NCI-H510A treated with DMSO at 0.1 percent for 48 hours (cell line): ENCODE measurements at regions not wholly inside any gene's neighbourhood (a gene's known extent, or its start where the extent isn't known, plus 50 kb on each side); places are given as distances from the start of the nearest gene placed in this dataset.

Source experiments
- DNase-seq: peaks from one replicate; lab custom pipeline; 2025; lab: John Stamatoyannopoulos, UW

GRCh38 chr11:70521475-70522308 is 123.4 kb downstream of the CTTN start:
- no peak for DNase-seq

DNA sequence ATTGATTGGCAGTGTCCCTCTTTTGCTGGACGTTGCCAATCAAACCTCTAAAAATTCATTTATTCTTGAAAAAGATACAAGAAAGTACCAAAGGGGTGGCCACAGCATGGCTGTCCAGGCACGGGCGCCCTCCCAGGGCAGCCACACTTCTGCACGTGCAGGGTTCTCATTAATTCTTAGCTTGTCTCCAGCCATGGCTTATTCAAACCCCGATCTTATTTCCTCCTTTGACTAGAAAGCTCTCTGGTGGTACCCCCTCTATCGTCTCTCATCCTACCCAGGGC is 123.9 kb downstream of the CTTN start:
- DNase-seq: no peak

GRCh38 chr11:70522593-70523311 is 124.4 kb downstream of the CTTN start:
- DNase-seq: peak; percentile 65

GRCh38 chr11:70523384-70524095 is 125.2 kb downstream of the CTTN start:
- no peak for DNase-seq

DNA sequence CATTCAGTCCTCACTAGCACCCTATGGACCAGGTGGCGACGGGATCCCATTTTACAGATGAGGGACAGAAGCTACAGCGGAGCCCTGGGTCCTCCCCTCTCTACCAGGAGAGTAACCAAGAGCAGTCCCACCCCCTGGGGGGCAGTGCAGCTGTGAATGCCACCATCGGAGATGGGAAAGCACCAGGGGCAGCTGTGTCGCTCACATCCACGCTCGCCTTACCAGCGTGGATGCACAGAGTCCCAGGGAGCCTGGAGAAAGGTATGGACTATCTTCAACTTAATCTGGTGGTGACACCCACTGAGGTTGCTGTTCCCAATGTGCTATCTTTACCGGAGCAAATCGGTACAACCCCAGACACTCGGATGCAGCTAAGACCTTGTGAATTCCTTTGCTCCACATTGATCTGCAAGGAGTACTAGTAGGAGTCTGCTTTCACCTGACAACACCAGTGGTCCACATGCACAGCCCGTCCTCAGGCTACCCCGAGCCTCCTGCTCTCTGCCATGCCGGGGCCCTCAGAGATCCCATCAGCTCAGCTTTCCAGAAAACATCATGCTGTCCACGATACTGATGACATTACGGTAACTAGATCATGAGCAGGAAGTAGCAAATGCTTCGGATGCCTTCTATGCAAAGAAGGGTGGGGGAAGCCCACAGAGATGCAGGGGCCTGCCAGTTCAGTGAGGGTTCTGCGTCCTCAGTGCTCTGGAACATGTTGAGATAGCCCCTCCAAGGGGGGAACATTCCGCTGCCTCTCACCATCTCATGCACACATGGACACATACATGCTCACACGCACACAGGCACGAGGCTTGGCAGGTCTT is 126.0 kb downstream of the CTTN start:
- no peak for DNase-seq

- peak; percentile 81 for DNase-seq
Measured at GRCh38 chr11:70525006-70525405, 126.7 kb downstream of the CTTN start.

DNA sequence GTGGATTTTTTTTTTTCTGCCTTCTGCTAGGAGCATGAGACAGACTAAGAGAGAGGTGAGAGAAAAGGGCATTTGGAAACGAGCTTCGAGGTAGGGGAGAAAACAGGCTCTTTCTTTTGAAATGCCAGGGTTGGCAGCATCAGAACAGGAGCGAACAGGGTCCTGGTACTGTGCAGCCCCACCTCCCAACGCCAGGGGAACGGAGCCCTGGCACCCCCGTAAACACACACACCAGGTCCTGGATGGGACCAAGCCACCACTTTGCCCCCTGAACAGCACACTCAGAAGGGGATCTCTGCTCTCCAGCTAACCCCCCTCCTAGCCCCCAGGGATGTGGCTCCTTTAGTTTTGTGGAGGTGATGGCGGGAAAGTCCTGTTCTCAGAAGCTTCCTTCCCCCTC is 127.1 kb downstream of the CTTN start:
- no peak for DNase-seq

DNA sequence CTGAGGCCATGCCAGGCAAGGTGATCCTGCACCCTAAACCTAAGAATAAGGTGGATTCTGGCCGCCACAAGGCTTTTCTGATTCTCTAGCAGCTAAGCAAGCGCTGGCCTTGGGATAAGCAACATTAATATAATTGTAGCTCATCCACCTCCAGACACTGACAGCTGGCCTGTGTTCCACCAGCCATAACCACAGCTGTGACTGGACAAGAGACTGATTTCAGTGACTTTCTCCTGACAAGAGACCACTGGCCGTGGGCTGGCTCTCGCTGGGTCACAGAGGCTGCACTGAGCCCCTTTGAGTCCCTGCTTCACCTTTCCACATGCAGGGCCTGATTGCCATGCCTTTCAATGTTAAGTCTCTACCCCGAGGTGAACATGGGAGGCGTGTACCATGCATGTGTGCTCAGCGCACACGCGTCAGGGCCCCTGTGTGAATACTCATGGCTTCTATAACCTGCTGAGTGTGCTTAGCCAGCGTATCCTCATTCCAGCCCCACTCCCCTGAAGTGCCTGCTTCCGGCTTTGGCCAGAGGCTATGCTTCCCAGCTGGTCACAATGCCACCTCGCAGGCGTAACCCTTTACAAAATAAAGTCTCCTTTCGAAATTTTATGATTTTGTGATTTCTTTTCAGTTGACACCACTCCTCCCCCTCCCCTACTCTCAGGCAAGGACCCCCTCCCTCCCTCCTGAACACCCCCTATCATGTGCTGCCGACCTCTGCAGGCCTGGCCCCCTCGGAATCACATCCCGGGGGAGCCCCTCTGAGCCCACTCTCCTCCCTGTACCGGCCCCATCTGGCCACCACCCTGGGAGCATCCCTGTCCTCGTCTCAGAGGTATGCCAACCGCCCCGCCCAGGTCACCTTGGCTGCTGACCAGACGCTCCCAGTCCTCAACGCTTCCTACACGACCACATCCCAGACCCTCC is 128.1 kb downstream of the CTTN start:
- DNase-seq: peak; percentile 65

- no peak for DNase-seq
Measured at GRCh38 chr11:70527046-70527395, 128.7 kb downstream of the CTTN start.

GRCh38 chr11:70527429-70528045 is 129.2 kb downstream of the CTTN start:
- peak; percentile 45 for DNase-seq

GRCh38 chr11:70528046-70528793 is 129.9 kb downstream of the CTTN start:
- no peak for DNase-seq

DNA sequence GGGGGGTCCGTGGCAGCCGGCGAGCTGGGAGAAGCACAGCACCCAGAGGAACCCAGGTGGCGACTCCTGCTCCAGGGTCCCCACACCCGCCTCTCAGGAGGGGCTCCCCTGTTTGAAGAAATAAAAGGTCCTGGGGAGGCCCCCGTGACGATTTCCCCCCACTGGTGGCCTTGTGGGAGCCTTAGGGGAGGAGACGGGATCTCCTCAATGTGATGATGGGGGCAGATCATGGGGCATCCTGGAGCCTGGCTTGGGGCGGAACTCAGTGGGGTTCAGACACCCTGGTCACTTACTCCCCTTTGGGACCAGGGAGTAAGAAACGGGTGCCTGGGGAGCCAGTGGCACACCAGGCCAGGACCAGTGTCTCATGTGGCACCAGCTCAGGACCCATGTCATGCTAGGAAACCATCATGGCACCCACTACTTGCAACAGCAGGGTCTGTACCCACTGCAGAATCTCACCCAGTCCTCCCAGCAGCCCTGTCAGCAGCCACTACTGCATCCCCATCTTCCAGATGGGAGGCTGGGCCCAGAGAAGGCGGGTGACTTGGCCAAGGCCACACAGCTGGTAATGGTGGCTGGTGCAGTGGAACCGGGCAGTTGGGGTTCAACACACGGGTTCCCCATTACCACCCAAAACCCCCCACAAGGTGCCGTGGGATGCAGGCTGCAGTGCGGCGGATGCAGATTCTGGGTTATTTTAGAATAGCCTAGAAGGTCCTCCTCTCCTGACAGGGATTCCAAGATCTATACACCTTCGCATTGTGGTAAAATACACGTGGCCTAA is 130.7 kb downstream of the CTTN start:
- no peak for DNase-seq

DNA sequence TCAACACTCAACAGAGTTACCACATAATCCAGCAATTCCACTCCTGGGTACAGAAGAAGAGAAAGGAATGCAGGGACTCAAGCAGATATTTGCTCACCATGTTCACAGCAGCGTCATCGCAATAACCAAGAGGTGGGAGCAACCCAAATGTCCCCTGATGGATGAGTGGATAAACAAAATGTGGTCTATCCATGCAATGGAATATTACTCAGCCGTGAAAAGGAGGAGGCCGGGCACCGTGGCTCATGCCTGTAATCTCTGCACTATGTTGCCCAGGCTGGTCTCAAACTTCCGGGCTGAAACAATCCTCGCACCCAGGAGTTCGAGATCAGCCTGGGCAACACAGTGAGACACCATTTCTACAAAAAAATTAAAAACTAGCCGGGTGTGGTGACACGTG is 131.7 kb downstream of the CTTN start:
- DNase-seq: no peak

DNA sequence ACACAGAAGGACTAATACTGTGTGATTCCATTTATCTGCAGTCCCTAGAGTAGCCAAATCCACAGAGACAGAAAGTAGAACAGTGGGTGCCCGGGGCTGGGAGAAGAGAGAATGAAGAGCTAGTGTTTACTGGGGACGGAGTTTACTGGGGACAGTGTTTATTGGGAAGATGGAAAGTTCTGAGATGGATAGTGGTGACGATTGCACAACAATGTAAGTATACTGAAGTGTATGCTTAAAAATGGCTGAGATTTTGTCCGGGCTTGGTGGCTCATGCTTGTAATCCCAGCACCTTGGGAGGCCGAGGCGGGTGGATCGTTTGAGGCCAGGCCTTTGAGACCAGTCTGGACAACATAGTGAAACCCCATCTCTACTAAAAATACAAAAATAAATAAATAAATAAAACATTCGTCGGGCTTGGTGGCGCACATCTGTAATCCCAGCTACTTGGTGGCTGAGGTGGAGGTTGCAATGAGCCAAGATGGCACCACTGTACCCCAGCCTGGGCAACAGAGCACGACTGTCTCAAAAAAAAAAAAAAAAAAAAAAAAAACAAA is 132.4 kb downstream of the CTTN start:
- DNase-seq: no peak

DNA sequence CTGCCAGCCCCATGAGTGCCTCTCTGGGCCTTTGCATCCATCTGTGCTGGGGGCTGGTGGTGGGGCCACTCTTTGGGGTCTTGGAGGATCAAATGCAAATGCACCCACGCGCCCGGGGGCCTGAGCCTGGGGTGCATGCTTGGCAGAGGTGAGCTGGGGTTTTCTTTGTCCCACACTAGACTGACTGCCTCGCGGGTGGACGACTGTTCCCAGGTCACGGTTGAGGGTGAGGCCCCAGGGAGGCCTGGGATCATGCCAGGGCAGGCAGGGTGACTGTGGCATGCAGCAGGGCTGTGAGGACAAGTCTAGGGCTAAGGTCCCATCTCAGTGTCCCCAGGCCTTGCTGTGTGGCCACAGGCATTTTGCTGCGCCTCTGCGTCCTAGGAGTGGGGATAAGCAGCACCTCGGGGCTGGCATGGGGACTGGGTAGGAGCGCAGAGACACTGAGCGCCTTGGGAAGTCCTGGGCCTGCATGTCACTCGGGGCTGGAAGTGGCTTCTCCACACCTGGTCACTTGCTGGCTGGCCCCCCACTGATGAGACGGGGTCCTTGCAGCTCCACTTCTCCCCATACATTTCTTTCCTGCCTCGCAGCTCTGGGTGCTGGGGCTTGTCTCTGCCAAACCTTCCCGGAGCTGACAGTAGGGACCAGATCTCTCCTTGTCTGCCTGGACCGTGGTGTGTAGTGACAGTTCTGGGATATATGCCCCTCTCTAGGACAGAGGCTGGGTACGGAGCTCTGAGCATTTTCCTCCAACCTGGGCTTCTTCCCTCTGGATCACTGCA is 133.1 kb downstream of the CTTN start:
- no peak for DNase-seq

- no peak for DNase-seq
Measured at GRCh38 chr11:70532066-70532440, 133.7 kb downstream of the CTTN start.

DNA sequence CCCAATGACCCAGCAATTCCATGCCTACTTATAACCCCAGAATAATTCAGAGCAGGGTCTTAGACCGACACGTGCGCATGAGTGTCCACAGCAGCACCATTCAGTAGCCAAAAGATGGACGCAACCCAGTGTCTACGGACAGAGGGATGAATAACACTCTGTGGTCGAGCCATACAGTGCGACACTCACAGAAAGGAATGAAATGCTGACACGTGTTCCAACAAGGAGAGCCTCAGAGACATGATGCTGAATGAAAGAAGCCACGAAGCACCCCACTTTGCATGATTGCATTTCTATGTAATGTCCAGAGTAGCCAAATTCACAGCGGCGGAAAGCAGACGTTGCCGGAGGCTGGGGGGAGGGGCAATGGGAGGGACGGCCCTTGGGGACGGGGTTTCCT is 134.4 kb downstream of the CTTN start:
- DNase-seq: no peak
